GM10266 (cell line): ENCODE measurements at regions not wholly inside any gene's neighbourhood (a gene's known extent, or its start where the extent isn't known, plus 50 kb on each side); places are given as distances from the start of the nearest gene placed in this dataset.
"Not testable (repeated sequence)": the region's sequence is repeated elsewhere in the genome, so short reads cannot be mapped to it uniquely, and the experiment has no call there.

Source experiments
- DNase-seq: peaks from one replicate; pipeline ENCODE4 v3.0.0; 2012; ENCODE audit errors: extremely low spot score
- CTCF ChIP-seq: IDR thresholded peaks from 2 replicates; pipeline ENCODE4 v1.5.1; 2012; ENCODE audit warnings: mild to moderate bottlenecking, low read depth; ENCODE audit not compliant: control insufficient read depth, insufficient read depth; ENCODE audit errors: missing control alignments

GRCh38 chr2:65762068-65762467 is 329.7 kb upstream of the SPRED2 start:
- DNase-seq: no peak
- TF ChIP-seq CTCF: no peak

GRCh38 chr2:65754219-65754618 is 321.8 kb upstream of the SPRED2 start:
- DNase-seq: no peak
- TF ChIP-seq CTCF: no peak

- TF ChIP-seq CTCF: no peak
Measured at GRCh38 chr2:65751408-65751807, 319.0 kb upstream of the SPRED2 start.

GRCh38 chr2:65749545-65749944 is 317.1 kb upstream of the SPRED2 start:
- no peak for DNase-seq
- no peak for TF ChIP-seq CTCF

More at GRCh38 chr2:65751408-65751807, 319.0 kb upstream of the SPRED2 start:
- DNase-seq: no peak

- DNase-seq: not testable (repeated sequence)
Measured at GRCh38 chr2:65747875-65748274, 315.5 kb upstream of the SPRED2 start.

- TF ChIP-seq CTCF: no peak
- no peak for DNase-seq
Measured at GRCh38 chr2:65746931-65747675, 314.7 kb upstream of the SPRED2 start.

GRCh38 chr2:65744477-65745200 is 312.2 kb upstream of the SPRED2 start:
- TF ChIP-seq CTCF: no peak
- DNase-seq: no peak
